ENCODE measurements at regions not wholly inside any gene's neighbourhood (a gene's known extent, or its start where the extent isn't known, plus 50 kb on each side); places are given as distances from the start of the nearest gene placed in this dataset.

DNA sequence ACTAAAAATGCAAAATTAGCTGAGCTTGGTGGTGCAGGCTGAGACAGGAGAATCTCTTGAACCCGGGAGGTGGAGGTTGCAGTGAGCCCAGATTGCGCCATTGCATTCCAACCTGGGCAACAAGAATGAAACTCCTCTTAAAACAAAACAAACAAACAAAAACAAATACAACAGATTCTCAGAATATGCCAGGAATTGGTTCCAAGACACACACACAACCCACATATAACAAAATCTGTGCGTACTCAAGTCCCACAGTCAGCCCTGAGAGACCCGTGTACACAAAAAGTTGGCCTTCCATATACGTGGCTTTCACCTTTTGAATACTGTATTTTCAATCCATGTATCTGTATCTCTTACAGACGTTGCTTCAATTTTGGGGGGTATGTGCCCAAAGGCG, 98.9 kb upstream of the MARCKS start:
- intact Hi-C loops (cut with micrococcal nuclease) = no loop called here
- TF ChIP-seq, protein P1, sequence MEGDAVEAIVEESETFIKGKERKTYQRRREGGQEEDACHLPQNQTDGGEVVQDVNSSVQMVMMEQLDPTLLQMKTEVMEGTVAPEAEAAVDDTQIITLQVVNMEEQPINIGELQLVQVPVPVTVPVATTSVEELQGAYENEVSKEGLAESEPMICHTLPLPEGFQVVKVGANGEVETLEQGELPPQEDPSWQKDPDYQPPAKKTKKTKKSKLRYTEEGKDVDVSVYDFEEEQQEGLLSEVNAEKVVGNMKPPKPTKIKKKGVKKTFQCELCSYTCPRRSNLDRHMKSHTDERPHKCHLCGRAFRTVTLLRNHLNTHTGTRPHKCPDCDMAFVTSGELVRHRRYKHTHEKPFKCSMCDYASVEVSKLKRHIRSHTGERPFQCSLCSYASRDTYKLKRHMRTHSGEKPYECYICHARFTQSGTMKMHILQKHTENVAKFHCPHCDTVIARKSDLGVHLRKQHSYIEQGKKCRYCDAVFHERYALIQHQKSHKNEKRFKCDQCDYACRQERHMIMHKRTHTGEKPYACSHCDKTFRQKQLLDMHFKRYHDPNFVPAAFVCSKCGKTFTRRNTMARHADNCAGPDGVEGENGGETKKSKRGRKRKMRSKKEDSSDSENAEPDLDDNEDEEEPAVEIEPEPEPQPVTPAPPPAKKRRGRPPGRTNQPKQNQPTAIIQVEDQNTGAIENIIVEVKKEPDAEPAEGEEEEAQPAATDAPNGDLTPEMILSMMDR (IDR thresholded peaks at IDR 0.05; ENCODE audit: borderline replicate concordance) = no peak
- H3K27me3 ChIP-seq (ENCODE audit: low read depth) = no peaks in the 10 kb centered on the region
- H3K27ac ChIP-seq (replicated peaks) = no peak overlapping the region
- no peak overlapping the region for H3K4me3 ChIP-seq
- H3K9me3 ChIP-seq (replicated peaks) = no peaks in the 10 kb centered on the region
- peaks cover 9% of the 10 kb centered on the region for H3K4me1 ChIP-seq
- no peaks in the 10 kb centered on the region for H3K36me3 ChIP-seq
- no peak for DNase-seq

DNA sequence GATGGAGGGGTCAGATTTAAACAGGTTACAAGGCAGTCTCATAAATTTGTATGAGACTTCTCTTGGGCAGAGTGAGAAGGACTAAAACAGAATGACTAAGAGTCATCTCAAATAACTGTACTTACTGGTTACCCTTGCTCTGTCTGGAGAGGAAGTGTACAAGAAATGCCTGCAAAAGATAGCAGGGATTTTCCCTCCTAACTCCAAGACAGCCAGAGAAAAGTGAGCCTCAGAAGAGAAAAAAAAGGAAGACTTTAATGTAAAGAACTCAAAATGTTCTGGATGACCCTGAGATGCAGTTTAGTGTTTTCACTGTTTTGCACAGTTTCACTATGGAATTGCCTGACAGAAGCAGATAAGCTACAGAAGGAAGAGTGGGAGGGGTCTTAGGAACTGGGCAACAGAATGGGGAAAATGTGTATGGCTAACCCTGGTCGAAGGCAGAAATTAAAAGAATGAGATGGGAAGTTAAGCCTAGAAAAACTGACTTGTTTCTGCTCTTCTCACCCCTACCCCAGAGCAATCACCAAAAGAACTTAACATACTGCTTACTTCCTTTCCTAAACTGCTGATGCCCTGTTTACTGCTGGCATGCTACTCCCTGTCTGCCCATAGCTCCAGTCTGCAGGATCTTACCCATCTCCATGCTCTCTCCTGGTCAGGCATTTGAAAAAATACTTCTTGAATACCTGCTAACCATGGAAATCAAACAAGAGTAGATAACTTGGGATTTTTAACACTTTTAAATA, 98.1 kb upstream of the MARCKS start:
- H3K27ac ChIP-seq (replicated peaks) = peak overlapping the region; percentile 25
- TF ChIP-seq, protein P1 (IDR thresholded peaks at IDR 0.05; ENCODE audit: borderline replicate concordance) = no peak

DNA sequence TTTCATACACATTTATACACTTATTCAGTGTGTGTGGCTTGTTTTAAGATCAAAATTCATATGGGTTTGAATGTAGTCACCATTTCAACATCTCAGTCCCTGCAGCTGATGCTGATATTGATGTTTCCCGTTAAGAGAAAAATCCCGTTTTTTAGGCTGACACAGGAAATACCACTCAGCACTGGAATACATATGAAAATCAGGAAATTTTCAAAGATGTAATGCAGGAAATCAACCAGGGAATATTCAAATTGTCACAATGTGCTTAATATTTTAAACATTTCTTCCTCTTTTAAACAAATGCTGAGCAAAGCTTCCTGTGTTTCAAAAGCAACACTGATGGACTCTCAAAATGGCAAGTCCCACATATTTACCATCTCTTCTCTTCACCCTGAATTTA, 94.5 kb upstream of the MARCKS start:
- Histone ChIP-seq H3K36me3 (no peaks in the 10 kb centered on the region), H3K9me3 (replicated peaks) (no peaks in the 10 kb centered on the region), H3K27me3 (ENCODE audit: low read depth) (no peaks in the 10 kb centered on the region), H3K4me3 (no peak overlapping the region), H3K27ac (replicated peaks) (no peak overlapping the region), H3K4me1 (peaks cover 14% of the 10 kb centered on the region)
- TF ChIP-seq, protein P1 (IDR thresholded peaks at IDR 0.05; ENCODE audit: borderline replicate concordance) = no peak
- DNase-seq = no peak
- intact Hi-C loops (cut with micrococcal nuclease) = no loop called here

More for the DNA sequence above, 98.1 kb upstream of the MARCKS start:
- Histone ChIP-seq H3K36me3 (no peaks in the 10 kb centered on the region), H3K9me3 (replicated peaks) (no peaks in the 10 kb centered on the region), H3K4me1 (peaks cover 14% of the 10 kb centered on the region), H3K27me3 (ENCODE audit: low read depth) (no peaks in the 10 kb centered on the region), H3K4me3 (no peak overlapping the region)
- DNase-seq = no peak
- intact Hi-C loops (cut with micrococcal nuclease) = no loop called here

DNA sequence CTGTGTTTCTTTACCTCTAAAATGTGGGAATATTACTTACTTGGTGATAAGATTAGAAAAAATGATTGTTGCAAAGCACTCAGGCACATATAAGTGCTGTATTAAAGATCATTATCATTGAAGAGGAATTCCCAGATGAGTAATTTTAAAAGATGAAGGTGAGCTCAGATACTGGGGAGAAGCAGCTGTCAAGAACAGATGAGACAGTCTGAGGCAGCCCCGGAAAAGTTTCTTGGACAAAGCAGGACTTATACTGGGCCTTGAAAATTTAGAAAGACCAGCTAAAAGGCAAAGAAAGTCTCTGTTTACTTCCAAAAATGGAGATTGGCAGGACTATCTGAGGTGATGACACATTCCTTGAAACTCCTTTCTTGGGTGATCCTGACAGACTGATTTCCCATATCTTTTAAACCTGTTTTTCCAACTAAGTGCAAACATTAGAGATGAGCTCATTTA, 93.8 kb upstream of the MARCKS start:
- H3K4me3 ChIP-seq = no peak overlapping the region
- peaks cover 14% of the 10 kb centered on the region for H3K4me1 ChIP-seq
- H3K9me3 ChIP-seq (replicated peaks) = no peaks in the 10 kb centered on the region
- TF ChIP-seq, protein P1 (IDR thresholded peaks at IDR 0.05; ENCODE audit: borderline replicate concordance) = no peak
- no peaks in the 10 kb centered on the region for H3K27me3 ChIP-seq (ENCODE audit: low read depth)
- intact Hi-C loops (cut with micrococcal nuclease) = no loop called here
- DNase-seq = no peak
- no peaks in the 10 kb centered on the region for H3K36me3 ChIP-seq
- H3K27ac ChIP-seq (replicated peaks) = no peak overlapping the region

DNA sequence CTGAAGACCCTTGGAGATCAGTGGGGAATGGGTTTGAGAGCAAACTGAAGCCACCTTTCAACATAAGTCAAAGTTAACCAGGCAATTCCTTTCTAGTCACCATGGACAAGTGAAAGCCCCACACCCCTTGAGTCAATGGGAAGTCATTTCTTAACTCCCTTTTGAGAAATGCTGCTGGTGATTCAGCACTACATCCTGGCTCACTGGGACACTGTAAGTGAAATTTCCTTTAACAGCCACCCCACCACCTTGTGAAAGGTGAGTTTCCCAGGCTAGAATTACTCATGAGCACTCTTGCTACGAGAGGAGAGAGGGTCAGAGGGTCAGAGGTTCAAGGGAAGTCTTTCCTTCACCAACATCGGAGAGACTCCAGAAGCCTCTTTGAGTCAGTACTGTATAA, 93.3 kb upstream of the MARCKS start:
- H3K4me3 ChIP-seq = no peak overlapping the region
- no peaks in the 10 kb centered on the region for H3K36me3 ChIP-seq
- no peaks in the 10 kb centered on the region for H3K27me3 ChIP-seq (ENCODE audit: low read depth)
- H3K9me3 ChIP-seq (replicated peaks) = no peaks in the 10 kb centered on the region
- no peak overlapping the region for H3K27ac ChIP-seq (replicated peaks)
- TF ChIP-seq, protein P1 (IDR thresholded peaks at IDR 0.05; ENCODE audit: borderline replicate concordance) = no peak
- H3K4me1 ChIP-seq = peaks cover 14% of the 10 kb centered on the region
- intact Hi-C loops (cut with micrococcal nuclease) = no loop called here
- DNase-seq = no peak

Measured in left ventricle myocardium inferior (tissue), 1 donor.